HFF-Myc (cell line): ENCODE measurements at regions not wholly inside any gene's neighbourhood (a gene's known extent, or its start where the extent isn't known, plus 50 kb on each side); places are given as distances from the start of the nearest gene placed in this dataset.

ENCODE experiments used
- DNase-seq: peaks from one replicate; pipeline ENCODE4 v3.0.0-alpha.2; 2011; ENCODE audit warnings: low read depth; ENCODE audit errors: extremely low read depth
- H3K4me3 ChIP-seq: replicated peaks from 2 replicates; pipeline ENCODE4 v1.5.1; 2011; ENCODE audit warnings: low read depth, mild to moderate bottlenecking, control low read depth, low read length
- TF ChIP-seq, protein P1 (sequence below): IDR thresholded peaks from 2 replicates; pipeline ENCODE4 v1.5.1; 2012; ENCODE audit warnings: mild to moderate bottlenecking, low read depth, low read length, control low read depth; ENCODE audit errors: missing control alignments

DNA sequence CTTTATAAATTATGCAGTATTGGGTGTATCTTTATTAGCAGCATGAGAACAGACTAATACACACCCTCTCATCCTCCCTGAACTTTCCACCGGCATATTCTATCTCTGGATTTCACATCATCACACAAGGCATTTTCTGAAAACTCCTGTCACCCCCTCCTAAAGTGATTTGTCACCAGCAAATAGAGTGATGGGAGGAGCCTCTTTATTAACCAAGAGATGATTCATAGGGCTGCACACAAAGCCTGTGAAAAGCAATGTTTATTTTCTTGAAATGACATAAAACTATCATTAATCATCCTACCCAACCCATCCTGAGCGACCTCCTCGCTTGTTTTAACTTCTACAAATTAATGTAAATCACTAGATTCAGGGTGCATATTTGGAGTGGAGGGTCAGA lies 394.7 kb upstream of the SULF2 start:
- TF ChIP-seq, protein P1, sequence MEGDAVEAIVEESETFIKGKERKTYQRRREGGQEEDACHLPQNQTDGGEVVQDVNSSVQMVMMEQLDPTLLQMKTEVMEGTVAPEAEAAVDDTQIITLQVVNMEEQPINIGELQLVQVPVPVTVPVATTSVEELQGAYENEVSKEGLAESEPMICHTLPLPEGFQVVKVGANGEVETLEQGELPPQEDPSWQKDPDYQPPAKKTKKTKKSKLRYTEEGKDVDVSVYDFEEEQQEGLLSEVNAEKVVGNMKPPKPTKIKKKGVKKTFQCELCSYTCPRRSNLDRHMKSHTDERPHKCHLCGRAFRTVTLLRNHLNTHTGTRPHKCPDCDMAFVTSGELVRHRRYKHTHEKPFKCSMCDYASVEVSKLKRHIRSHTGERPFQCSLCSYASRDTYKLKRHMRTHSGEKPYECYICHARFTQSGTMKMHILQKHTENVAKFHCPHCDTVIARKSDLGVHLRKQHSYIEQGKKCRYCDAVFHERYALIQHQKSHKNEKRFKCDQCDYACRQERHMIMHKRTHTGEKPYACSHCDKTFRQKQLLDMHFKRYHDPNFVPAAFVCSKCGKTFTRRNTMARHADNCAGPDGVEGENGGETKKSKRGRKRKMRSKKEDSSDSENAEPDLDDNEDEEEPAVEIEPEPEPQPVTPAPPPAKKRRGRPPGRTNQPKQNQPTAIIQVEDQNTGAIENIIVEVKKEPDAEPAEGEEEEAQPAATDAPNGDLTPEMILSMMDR = no peak
- H3K4me3 ChIP-seq = no peak overlapping the region
- DNase-seq = no peak

- no peak overlapping the region for H3K4me3 ChIP-seq
- no peak for DNase-seq
- TF ChIP-seq, protein P1 = no peak
Measured at GRCh38 chr20:48178633-48179032, 393.4 kb upstream of the SULF2 start.

GRCh38 chr20:48177058-48177457 lies 391.8 kb upstream of the SULF2 start:
- H3K4me3 ChIP-seq = no peak overlapping the region
- DNase-seq = no peak
- TF ChIP-seq, protein P1 = no peak

- TF ChIP-seq, protein P1 = no peak
- H3K4me3 ChIP-seq = no peak overlapping the region
- no peak for DNase-seq
Measured at GRCh38 chr20:48176139-48176538, 390.9 kb upstream of the SULF2 start.

GRCh38 chr20:48175261-48175660 lies 390.0 kb upstream of the SULF2 start:
- no peak overlapping the region for H3K4me3 ChIP-seq
- no peak for DNase-seq
- TF ChIP-seq, protein P1 = no peak

- TF ChIP-seq, protein P1 = no peak
- no peak for DNase-seq
Measured at GRCh38 chr20:48172357-48172702, 387.0 kb upstream of the SULF2 start.

DNA sequence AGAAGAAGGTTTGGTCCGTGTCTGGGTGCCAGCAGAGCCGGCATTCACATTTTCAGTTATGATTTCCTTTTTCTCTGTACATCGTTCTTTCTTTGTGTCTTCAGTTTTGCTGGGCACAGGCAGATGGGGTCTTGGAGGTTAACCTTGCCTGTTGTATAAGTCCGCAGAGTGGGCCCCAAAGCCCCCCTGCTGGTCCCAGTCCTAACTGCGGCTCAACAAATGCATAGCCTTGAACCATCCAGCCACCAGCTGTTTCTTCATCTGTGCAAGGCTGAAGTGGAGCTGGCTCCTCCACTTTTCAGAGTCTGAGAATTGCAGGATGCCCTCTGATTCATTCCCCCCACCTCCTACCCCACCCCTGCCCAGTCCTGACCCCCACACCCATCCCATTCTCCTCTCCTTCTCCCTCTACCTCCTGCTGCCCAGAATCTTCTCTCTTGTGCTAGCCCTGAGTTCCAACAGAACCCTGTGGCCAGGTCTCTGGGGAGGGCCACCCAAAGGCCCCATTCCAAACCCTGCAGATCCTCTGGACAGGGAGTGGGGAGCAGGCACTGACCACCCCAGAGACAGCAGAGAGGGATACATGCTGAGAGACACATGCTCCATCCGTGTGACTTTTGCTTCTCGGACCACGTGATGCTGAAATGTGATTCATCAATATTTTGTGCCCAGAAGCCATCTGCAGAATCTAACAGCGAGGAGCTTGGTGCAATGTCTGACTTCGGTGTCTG lies 386.5 kb upstream of the SULF2 start:
- no peak for DNase-seq
- H3K4me3 ChIP-seq = no peak overlapping the region
- TF ChIP-seq, protein P1 = no peak

More at GRCh38 chr20:48172357-48172702, 387.0 kb upstream of the SULF2 start:
- no peak overlapping the region for H3K4me3 ChIP-seq
